Mesodermal cell (in vitro differentiated cells): ENCODE measurements at regions not wholly inside any gene's neighbourhood (a gene's known extent, or its start where the extent isn't known, plus 50 kb on each side); places are given as distances from the start of the nearest gene placed in this dataset.

Experiments
- H3K27ac ChIP-seq: 2 replicates; pipeline ENCODE4 v1.7.0; 2013; ENCODE audit warnings: mild to moderate bottlenecking, low read depth, low read length, moderate library complexity; ENCODE audit not compliant: severe bottlenecking
- H3K36me3 ChIP-seq: 2 replicates; pipeline ENCODE4 v1.7.1; 2013; ENCODE audit warnings: mild to moderate bottlenecking, low read length, moderate library complexity; ENCODE audit not compliant: control insufficient read depth, insufficient read depth
- H3K4me1 ChIP-seq: one replicate; pipeline ENCODE4 v1.7.1; 2013; ENCODE audit warnings: mild to moderate bottlenecking, low read length; ENCODE audit not compliant: insufficient read depth, control insufficient read depth, poor library complexity, severe bottlenecking
- H3K4me3 ChIP-seq: 2 replicates; pipeline ENCODE4 v1.7.0; 2013; ENCODE audit warnings: low read length, control low read depth, mild to moderate bottlenecking; ENCODE audit not compliant: insufficient read depth, poor library complexity, severe bottlenecking; ENCODE audit errors: extremely low read depth
- H3K9me3 ChIP-seq: 2 replicates; pipeline ENCODE4 v1.7.1; 2013; ENCODE audit warnings: mild to moderate bottlenecking, low read length, moderate library complexity; ENCODE audit not compliant: control insufficient read depth
- WGBS, 2 experiments: methylation state at CpG; one replicate each; pipeline ENCODE4 v1.1.5; 2013; ENCODE audit warnings: missing lambda C conversion rate in 2 of 2; ENCODE audit not compliant: insufficient coverage in 2 of 2; 5-methylcytosine and 5-hydroxymethylcytosine counted together

DNA sequence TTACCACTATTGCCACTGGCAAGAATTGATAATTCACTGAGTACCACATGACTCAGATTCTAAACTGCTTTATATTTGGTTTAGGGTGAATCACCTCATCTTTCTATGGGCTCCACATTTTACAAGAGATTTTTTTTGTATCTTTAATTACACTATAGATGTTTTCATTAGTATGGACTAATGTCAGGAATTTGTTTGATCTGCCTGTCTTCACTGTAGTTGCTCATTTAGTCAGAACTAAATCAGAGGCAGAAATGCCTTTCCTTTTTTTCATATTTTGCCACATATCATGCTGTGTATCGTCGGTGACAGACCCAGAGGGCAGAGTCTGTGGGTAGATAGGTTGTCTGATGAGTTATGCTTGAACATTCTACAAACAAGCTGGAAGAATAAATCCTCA is 524.1 kb downstream of the METTL15 start:
- Histone ChIP-seq H3K27ac (no peak overlapping the region), H3K4me1 (no peaks in the 10 kb centered on the region), H3K4me3 (no peak overlapping the region), H3K9me3 (no peaks in the 10 kb centered on the region), H3K36me3 (no peaks in the 10 kb centered on the region)
- no CpG with 5 or more reads among the region's 2 CpGs for WGBS, 2 experiments

DNA sequence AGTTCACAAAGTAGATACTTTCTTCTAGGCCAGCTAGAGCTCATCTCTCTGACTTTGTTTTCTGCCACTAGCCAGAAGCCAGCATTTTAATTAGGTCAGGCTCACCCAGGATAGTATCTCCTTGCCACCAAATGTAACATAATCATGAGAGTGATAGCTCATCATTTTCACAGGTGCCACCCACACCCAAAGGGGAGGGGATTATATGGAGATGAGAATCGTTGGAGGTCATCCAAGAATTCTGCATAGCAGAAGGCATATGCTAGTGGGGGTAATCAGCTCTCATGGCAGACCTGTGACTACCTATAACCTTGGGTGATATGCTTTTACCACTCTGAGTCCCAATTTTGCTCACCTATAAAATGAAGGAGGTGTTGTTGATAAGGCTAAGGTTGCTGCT is 523.0 kb downstream of the METTL15 start:
- Histone ChIP-seq H3K36me3 (no peaks in the 10 kb centered on the region), H3K27ac (no peak overlapping the region), H3K4me3 (no peak overlapping the region), H3K4me1 (no peaks in the 10 kb centered on the region), H3K9me3 (no peaks in the 10 kb centered on the region)
- WGBS, 2 experiments: 80% methylated on average over 1 of the region's 1 CpG; no CpG with 5 or more reads in 1 of the 2 experiments

DNA sequence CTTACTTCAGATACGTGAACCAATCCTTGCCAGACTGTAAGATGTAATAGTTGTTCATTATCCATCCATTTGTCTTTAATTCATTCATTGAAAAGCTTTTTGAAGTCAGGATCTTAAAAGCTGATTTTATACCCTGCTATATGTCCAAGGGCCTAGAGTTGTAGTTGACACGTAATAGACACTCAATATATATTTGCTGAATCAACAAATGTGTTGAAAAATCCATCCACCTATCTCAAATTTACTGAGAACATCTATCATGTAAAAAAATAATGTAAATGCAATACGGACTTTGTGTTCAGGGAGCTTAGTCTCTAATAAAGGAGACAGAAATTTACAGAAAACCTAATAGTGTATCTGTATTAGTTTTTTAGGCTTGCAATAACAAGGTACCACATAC is 521.0 kb downstream of the METTL15 start:
- Histone ChIP-seq H3K9me3 (no peaks in the 10 kb centered on the region), H3K36me3 (no peaks in the 10 kb centered on the region), H3K27ac (no peak overlapping the region), H3K4me1 (no peaks in the 10 kb centered on the region), H3K4me3 (no peak overlapping the region)
- 100% methylated on average over 1 of the region's 3 CpGs; no CpG with 5 or more reads in 1 of the 2 experiments for WGBS, 2 experiments

- no peaks in the 10 kb centered on the region for H3K36me3 ChIP-seq
- H3K27ac ChIP-seq: no peak overlapping the region
- 38% methylated on average over 3 of the region's 4 CpGs; no CpG with 5 or more reads in 1 of the 2 experiments for WGBS, 2 experiments
Observed at GRCh38 chr11:28628412-28628811, 520.2 kb downstream of the METTL15 start.

DNA sequence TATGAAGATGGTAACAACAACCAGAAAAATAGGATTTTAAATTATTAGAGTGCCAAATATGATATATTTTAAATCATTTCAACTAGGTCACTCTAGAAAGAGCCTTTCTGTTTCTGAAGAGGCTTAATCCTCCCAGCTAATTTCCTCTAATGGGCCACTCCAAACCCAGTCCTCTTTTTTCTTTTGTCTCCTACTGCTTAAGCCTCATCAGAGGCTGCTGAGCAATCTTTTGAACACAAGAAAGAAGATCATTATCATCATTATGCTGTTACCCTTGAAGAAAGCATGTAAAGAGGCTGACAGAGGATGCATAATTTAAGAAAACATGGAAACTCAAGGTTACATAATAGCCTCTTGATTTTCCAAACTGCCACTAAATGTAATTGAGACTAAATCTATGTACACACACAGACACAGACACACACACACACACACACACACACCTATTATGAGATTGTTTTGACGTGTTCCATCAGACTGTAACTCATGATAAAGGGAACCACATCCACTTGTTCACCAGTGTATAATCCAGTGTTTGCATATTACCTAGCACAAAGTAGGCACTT is 519.6 kb downstream of the METTL15 start:
- Histone ChIP-seq H3K27ac (no peak overlapping the region), H3K4me3 (no peak overlapping the region), H3K36me3 (no peaks in the 10 kb centered on the region), H3K9me3 (no peaks in the 10 kb centered on the region), H3K4me1 (no peaks in the 10 kb centered on the region)
- no CpG with 5 or more reads among the region's 1 CpG for WGBS, 2 experiments

More at GRCh38 chr11:28628412-28628811, 520.2 kb downstream of the METTL15 start:
- Histone ChIP-seq H3K4me1 (no peaks in the 10 kb centered on the region), H3K4me3 (no peak overlapping the region), H3K9me3 (no peaks in the 10 kb centered on the region)

DNA sequence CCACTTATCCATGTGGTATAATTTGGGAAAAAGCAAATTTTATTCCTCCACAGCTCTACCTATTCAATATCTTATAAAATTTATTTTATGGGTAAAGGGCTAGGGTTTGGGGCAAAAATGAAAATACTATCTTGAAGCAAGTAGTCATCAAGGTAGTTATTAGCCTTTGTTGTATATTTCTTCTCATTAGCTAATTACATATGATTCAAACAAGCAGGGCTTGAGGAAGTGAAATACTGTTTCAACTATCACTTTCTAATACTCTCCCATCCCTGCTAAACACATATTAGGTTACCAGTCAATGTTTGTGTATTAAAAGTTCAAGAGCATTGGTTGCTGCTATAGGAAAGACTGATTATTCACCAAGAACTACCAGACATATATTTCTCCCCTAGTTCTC is 517.3 kb downstream of the METTL15 start:
- H3K36me3 ChIP-seq: no peaks in the 10 kb centered on the region
- no peaks in the 10 kb centered on the region for H3K9me3 ChIP-seq
- H3K4me1 ChIP-seq: peaks cover 1% of the 10 kb centered on the region
- no peak overlapping the region for H3K27ac ChIP-seq
- H3K4me3 ChIP-seq: no peak overlapping the region

DNA sequence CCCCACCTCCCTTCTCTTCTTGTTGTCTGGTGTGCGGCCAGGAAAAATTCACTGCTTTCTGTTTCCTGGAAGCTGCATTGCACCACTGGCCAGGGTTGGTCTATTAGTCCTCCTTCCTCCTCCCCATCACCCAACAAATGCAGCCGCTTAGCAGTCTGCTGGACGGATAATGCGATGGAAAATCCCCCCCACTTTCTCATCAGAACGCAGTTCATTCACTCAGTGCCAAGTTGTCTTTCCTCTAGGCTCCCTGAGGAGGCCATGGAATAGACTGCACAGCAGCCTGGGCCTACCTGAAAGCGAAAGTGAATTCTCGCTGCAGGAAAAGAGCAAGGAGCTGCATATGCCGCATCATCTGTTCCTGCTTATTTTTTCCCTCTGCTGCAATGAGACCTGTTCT is 513.6 kb downstream of the METTL15 start:
- H3K4me3 ChIP-seq: no peak overlapping the region
- WGBS, 2 experiments: 91 to 96% methylated on average over 5 to 7 of the region's 8 CpGs

GRCh38 chr11:28619846-28620540 is 511.8 kb downstream of the METTL15 start:
- Histone ChIP-seq H3K36me3 (no peaks in the 10 kb centered on the region), H3K27ac (peak overlapping the region; percentile 16), H3K4me3 (no peak overlapping the region), H3K9me3 (peaks cover under 1% of the 10 kb centered on the region), H3K4me1 (peaks cover 6% of the 10 kb centered on the region)
- WGBS, 2 experiments: 56 to 60% methylated on average over 2 to 3 of the region's 5 CpGs

More for the DNA sequence above, 513.6 kb downstream of the METTL15 start:
- H3K36me3 ChIP-seq: no peaks in the 10 kb centered on the region
- no peak overlapping the region for H3K27ac ChIP-seq
- H3K9me3 ChIP-seq: no peaks in the 10 kb centered on the region
- H3K4me1 ChIP-seq: peaks cover 6% of the 10 kb centered on the region

DNA sequence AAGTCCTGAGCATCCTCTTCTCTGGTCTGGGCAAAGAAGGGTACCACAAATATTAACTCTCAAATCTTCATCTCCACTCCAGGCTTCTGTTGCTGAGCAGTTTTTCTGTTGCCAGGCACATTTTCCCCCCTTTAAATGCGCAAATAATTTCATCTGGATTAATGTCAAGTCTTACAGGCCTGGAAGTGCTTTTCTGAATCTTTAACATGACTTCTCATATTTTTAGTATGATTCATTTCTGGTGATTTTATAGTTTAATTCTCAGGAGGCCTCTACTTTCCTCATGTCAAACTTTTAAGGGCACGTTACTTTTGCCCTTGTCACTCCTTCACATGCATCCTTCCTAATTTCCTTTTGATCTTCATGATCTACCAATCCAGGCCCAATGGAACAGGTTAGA is 510.2 kb downstream of the METTL15 start:
- H3K36me3 ChIP-seq: no peaks in the 10 kb centered on the region
- peaks cover 3% of the 10 kb centered on the region for H3K9me3 ChIP-seq
- no peak overlapping the region for H3K27ac ChIP-seq
- H3K4me1 ChIP-seq: peaks cover 6% of the 10 kb centered on the region
- no peak overlapping the region for H3K4me3 ChIP-seq
- 83% methylated on average over 1 of the region's 2 CpGs; no CpG with 5 or more reads in 1 of the 2 experiments for WGBS, 2 experiments

GRCh38 chr11:28616160-28616965 is 508.2 kb downstream of the METTL15 start:
- H3K4me1 ChIP-seq: peaks cover 6% of the 10 kb centered on the region
- WGBS, 2 experiments: 85 to 87% methylated on average over 3 of the region's 5 CpGs

More at GRCh38 chr11:28616160-28616965, 508.2 kb downstream of the METTL15 start:
- H3K4me3 ChIP-seq: no peak overlapping the region
- H3K36me3 ChIP-seq: no peaks in the 10 kb centered on the region
- H3K27ac ChIP-seq: no peak overlapping the region
- H3K9me3 ChIP-seq: peaks cover 3% of the 10 kb centered on the region
